Gastroesophageal sphincter (tissue), 3 donors: ENCODE measurements at regions not wholly inside any gene's neighbourhood (a gene's known extent, or its start where the extent isn't known, plus 50 kb on each side); places are given as distances from the start of the nearest gene placed in this dataset.

Source experiments
- EP300 ChIP-seq: sonication (generic); formaldehyde crosslinking; IDR thresholded peaks from one replicate; pipeline ENCODE4 v1.6.1; 2017; ENCODE audit warnings: antibody characterized with exemption, mild to moderate bottlenecking
- POLR2A ChIP-seq, 2 donors: fragments of 450-650 bp; IDR thresholded peaks; one replicate each; pipeline ENCODE4 v1.6.1; 2017; ENCODE audit warnings: antibody characterized with exemption in 2 of 2, mild to moderate bottlenecking in 2 of 2, moderate library complexity in 1 of 2
- TF ChIP-seq, protein P1 (sequence below), 4 experiments: fragments of 200-600 bp in 2 of 4; fragments of 450-650 bp in 2 of 4; sonication (generic) in 1 of 4; IDR thresholded peaks; one replicate each; pipeline ENCODE4 v1.5.1; 2017 to 2019; ENCODE audit warnings: antibody characterized with exemption in 4 of 4, mild to moderate bottlenecking in 2 of 4, moderate library complexity in 2 of 4

DNA sequence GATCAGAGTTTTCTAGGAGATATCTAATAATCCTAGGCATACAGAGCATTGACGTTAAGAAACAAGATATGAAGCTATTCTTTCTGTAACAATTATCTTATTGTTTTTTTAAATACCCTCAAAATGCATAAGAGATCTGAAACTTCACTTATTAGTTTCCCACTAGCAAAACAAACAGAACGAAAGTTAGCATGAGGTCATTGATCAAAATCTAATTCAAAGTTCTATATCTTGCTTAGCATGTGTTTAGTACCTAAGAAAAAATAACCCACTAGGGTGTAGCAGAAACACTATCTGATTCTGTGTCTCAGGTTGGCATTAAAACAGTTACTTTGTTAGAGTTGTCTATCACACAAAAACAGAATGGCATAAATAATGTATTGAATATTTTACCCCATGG is 1288.4 kb downstream of the EPHA7 start:
- TF ChIP-seq POLR2A (IDR thresholded peaks at IDR 0.05) (no peak), EP300 (no peak)
- TF ChIP-seq, protein P1, sequence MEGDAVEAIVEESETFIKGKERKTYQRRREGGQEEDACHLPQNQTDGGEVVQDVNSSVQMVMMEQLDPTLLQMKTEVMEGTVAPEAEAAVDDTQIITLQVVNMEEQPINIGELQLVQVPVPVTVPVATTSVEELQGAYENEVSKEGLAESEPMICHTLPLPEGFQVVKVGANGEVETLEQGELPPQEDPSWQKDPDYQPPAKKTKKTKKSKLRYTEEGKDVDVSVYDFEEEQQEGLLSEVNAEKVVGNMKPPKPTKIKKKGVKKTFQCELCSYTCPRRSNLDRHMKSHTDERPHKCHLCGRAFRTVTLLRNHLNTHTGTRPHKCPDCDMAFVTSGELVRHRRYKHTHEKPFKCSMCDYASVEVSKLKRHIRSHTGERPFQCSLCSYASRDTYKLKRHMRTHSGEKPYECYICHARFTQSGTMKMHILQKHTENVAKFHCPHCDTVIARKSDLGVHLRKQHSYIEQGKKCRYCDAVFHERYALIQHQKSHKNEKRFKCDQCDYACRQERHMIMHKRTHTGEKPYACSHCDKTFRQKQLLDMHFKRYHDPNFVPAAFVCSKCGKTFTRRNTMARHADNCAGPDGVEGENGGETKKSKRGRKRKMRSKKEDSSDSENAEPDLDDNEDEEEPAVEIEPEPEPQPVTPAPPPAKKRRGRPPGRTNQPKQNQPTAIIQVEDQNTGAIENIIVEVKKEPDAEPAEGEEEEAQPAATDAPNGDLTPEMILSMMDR (IDR thresholded peaks at IDR 0.05): no peak
